H1 (cell line): ENCODE measurements at regions not wholly inside any gene's neighbourhood (a gene's known extent, or its start where the extent isn't known, plus 50 kb on each side); places are given as distances from the start of the nearest gene placed in this dataset.

Experiments used
- CBX8 ChIP-seq: fragments of 300-800, 300-1000 bp; sonication (generic); IDR thresholded peaks from 2 replicates; pipeline ENCODE4 v1.7.1; 2016; ENCODE audit warnings: low read depth, low read length, borderline replicate concordance
- JUN ChIP-seq: IDR thresholded peaks from 2 replicates; pipeline ENCODE4 v1.6.1; 2011; ENCODE audit warnings: low read depth, mild to moderate bottlenecking, improper control_type of control experiment, low read length
- KDM4A ChIP-seq: IDR thresholded peaks from one replicate; pipeline ENCODE4 v1.7.1; 2012; ENCODE audit warnings: low read depth, mild to moderate bottlenecking, moderate library complexity, low read length, inconsistent platforms; ENCODE audit not compliant: severe bottlenecking
- NANOG ChIP-seq: IDR thresholded peaks from 2 replicates; pipeline ENCODE4 v1.6.1; 2011; ENCODE audit warnings: low read length, low read depth, mild to moderate bottlenecking, inconsistent platforms; ENCODE audit not compliant: insufficient read depth, poor library complexity, severe bottlenecking
- NRF1 ChIP-seq: IDR thresholded peaks from 2 replicates; pipeline ENCODE4 v1.6.1; 2011; ENCODE audit warnings: mild to moderate bottlenecking, low read depth, low read length, improper control_type of control experiment
- TF ChIP-seq, protein P1 (sequence below): fragments of 300-600 bp; sonication (generic); IDR thresholded peaks from 2 replicates; pipeline ENCODE4 v1.7.1; 2012; ENCODE audit warnings: low read length, moderate library complexity, mild to moderate bottlenecking, inconsistent platforms; ENCODE audit not compliant: insufficient replicate concordance
- TF ChIP-seq, protein P2 (sequence below): IDR thresholded peaks from 2 replicates; pipeline ENCODE4 v1.6.1; 2012; ENCODE audit warnings: inconsistent platforms

DNA sequence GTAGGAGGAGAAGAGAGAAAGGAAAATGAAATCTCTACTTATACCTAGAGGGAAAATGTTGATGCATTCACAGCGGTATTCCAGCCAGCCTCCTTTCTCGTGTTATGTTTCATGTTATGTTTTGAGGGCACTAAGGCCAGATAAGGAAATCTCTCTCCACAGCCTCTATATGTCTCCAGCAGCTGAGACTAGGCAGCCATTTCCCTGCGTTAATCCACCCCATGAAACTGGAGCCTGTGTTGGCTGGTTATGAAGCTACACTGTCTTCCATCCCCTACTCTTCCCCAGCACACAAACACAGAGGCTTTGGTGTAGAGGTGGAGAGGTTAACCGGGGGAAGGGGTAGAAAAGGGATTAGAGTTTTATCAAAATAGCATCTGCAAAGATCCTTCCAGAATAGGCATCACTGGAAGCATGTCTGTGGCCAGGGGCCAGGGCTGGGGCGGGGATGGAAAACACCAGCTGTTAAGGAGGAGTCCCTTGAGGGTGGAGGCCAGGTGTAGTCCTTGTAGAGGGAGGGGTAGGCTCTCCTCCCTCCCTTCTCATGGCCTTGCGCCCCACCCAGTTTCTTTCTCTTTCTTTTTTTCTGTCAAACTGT is 100.9 kb upstream of the TNP1 start (continued):
- no peak for TF ChIP-seq JUN
- TF ChIP-seq KDM4A = no peak
- no peak for TF ChIP-seq NRF1
- no peak for TF ChIP-seq CBX8
- TF ChIP-seq, protein P1, sequence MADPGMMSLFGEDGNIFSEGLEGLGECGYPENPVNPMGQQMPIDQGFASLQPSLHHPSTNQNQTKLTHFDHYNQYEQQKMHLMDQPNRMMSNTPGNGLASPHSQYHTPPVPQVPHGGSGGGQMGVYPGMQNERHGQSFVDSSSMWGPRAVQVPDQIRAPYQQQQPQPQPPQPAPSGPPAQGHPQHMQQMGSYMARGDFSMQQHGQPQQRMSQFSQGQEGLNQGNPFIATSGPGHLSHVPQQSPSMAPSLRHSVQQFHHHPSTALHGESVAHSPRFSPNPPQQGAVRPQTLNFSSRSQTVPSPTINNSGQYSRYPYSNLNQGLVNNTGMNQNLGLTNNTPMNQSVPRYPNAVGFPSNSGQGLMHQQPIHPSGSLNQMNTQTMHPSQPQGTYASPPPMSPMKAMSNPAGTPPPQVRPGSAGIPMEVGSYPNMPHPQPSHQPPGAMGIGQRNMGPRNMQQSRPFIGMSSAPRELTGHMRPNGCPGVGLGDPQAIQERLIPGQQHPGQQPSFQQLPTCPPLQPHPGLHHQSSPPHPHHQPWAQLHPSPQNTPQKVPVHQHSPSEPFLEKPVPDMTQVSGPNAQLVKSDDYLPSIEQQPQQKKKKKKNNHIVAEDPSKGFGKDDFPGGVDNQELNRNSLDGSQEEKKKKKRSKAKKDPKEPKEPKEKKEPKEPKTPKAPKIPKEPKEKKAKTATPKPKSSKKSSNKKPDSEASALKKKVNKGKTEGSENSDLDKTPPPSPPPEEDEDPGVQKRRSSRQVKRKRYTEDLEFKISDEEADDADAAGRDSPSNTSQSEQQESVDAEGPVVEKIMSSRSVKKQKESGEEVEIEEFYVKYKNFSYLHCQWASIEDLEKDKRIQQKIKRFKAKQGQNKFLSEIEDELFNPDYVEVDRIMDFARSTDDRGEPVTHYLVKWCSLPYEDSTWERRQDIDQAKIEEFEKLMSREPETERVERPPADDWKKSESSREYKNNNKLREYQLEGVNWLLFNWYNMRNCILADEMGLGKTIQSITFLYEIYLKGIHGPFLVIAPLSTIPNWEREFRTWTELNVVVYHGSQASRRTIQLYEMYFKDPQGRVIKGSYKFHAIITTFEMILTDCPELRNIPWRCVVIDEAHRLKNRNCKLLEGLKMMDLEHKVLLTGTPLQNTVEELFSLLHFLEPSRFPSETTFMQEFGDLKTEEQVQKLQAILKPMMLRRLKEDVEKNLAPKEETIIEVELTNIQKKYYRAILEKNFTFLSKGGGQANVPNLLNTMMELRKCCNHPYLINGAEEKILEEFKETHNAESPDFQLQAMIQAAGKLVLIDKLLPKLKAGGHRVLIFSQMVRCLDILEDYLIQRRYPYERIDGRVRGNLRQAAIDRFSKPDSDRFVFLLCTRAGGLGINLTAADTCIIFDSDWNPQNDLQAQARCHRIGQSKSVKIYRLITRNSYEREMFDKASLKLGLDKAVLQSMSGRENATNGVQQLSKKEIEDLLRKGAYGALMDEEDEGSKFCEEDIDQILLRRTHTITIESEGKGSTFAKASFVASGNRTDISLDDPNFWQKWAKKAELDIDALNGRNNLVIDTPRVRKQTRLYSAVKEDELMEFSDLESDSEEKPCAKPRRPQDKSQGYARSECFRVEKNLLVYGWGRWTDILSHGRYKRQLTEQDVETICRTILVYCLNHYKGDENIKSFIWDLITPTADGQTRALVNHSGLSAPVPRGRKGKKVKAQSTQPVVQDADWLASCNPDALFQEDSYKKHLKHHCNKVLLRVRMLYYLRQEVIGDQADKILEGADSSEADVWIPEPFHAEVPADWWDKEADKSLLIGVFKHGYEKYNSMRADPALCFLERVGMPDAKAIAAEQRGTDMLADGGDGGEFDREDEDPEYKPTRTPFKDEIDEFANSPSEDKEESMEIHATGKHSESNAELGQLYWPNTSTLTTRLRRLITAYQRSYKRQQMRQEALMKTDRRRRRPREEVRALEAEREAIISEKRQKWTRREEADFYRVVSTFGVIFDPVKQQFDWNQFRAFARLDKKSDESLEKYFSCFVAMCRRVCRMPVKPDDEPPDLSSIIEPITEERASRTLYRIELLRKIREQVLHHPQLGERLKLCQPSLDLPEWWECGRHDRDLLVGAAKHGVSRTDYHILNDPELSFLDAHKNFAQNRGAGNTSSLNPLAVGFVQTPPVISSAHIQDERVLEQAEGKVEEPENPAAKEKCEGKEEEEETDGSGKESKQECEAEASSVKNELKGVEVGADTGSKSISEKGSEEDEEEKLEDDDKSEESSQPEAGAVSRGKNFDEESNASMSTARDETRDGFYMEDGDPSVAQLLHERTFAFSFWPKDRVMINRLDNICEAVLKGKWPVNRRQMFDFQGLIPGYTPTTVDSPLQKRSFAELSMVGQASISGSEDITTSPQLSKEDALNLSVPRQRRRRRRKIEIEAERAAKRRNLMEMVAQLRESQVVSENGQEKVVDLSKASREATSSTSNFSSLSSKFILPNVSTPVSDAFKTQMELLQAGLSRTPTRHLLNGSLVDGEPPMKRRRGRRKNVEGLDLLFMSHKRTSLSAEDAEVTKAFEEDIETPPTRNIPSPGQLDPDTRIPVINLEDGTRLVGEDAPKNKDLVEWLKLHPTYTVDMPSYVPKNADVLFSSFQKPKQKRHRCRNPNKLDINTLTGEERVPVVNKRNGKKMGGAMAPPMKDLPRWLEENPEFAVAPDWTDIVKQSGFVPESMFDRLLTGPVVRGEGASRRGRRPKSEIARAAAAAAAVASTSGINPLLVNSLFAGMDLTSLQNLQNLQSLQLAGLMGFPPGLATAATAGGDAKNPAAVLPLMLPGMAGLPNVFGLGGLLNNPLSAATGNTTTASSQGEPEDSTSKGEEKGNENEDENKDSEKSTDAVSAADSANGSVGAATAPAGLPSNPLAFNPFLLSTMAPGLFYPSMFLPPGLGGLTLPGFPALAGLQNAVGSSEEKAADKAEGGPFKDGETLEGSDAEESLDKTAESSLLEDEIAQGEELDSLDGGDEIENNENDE = no peak
- TF ChIP-seq NANOG = no peak
- TF ChIP-seq, protein P2, sequence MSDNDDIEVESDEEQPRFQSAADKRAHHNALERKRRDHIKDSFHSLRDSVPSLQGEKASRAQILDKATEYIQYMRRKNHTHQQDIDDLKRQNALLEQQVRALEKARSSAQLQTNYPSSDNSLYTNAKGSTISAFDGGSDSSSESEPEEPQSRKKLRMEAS = no peak
